ENCODE measurements at regions not wholly inside any gene's neighbourhood (a gene's known extent, or its start where the extent isn't known, plus 50 kb on each side); places are given as distances from the start of the nearest gene placed in this dataset.

GRCh38 chr3:73321286-73321999 lies 260.0 kb downstream of the EBLN2 start:
- Histone ChIP-seq H3K4me1 (ENCODE audit: low read length) (no peaks in the 10 kb centered on the region), H3K4me2 (ENCODE audit: low read length) (no peak overlapping the region), H2AFZ (ENCODE audit: low read depth, low read length) (no peak overlapping the region), H3K36me3 (replicated peaks; ENCODE audit: low read depth, low read length) (peaks cover 7% of the 10 kb centered on the region), H3K9ac (ENCODE audit: low read length) (no peak overlapping the region), H3K27ac (ENCODE audit: low read length) (no peak overlapping the region), H3K79me2 (ENCODE audit: low read length) (no peaks in the 10 kb centered on the region), H4K20me1 (ENCODE audit: insufficient read depth, low read length) (no peaks in the 10 kb centered on the region), H3K27me3 (ENCODE audit: low read depth, low read length) (no peaks in the 10 kb centered on the region), H3K4me3 (ENCODE audit: low read length) (no peak overlapping the region), H3K9me3 (ENCODE audit: insufficient read depth, low read length) (peaks cover 9% of the 10 kb centered on the region; the same call in 1 of the 2 replicates)
- TF ChIP-seq EZH2phosphoT487 (IDR thresholded peaks at IDR 0.05; ENCODE audit: low read depth) (no peak), CTCF (IDR thresholded peaks at IDR 0.05; ENCODE audit: low read depth, low read length) (no peak)

GRCh38 chr3:73324203-73325155 lies 263.0 kb downstream of the EBLN2 start:
- Histone ChIP-seq H3K4me1 (ENCODE audit: low read length) (no peaks in the 10 kb centered on the region), H3K9ac (ENCODE audit: low read length) (no peak overlapping the region), H2AFZ (ENCODE audit: low read depth, low read length) (no peak overlapping the region), H3K4me3 (ENCODE audit: low read length) (no peak overlapping the region), H3K36me3 (replicated peaks; ENCODE audit: low read depth, low read length) (peaks cover 7% of the 10 kb centered on the region), H3K79me2 (ENCODE audit: low read length) (no peaks in the 10 kb centered on the region), H3K9me3 (ENCODE audit: insufficient read depth, low read length) (peaks cover 9% of the 10 kb centered on the region; the same call in 1 of the 2 replicates), H3K27ac (ENCODE audit: low read length) (no peak overlapping the region), H3K4me2 (ENCODE audit: low read length) (no peak overlapping the region), H4K20me1 (ENCODE audit: insufficient read depth, low read length) (no peaks in the 10 kb centered on the region), H3K27me3 (ENCODE audit: low read depth, low read length) (no peaks in the 10 kb centered on the region)
- TF ChIP-seq CTCF (IDR thresholded peaks at IDR 0.05; ENCODE audit: low read depth, low read length) (no peak), EZH2phosphoT487 (IDR thresholded peaks at IDR 0.05; ENCODE audit: low read depth) (no peak)

- no peak overlapping the region for H3K4me2 ChIP-seq (ENCODE audit: low read length)
- H3K9me3 ChIP-seq (ENCODE audit: insufficient read depth, low read length): peaks cover 9% of the 10 kb centered on the region; the same call in 1 of the 2 replicates
- H3K4me1 ChIP-seq (ENCODE audit: low read length): no peaks in the 10 kb centered on the region
- no peak overlapping the region for H2AFZ ChIP-seq (ENCODE audit: low read depth, low read length)
- H3K4me3 ChIP-seq (ENCODE audit: low read length): no peak overlapping the region
- H3K9ac ChIP-seq (ENCODE audit: low read length): no peak overlapping the region
- H4K20me1 ChIP-seq (ENCODE audit: insufficient read depth, low read length): no peaks in the 10 kb centered on the region
- no peak for TF ChIP-seq CTCF (IDR thresholded peaks at IDR 0.05; ENCODE audit: low read depth, low read length)
- TF ChIP-seq EZH2phosphoT487 (IDR thresholded peaks at IDR 0.05; ENCODE audit: low read depth): no peak
- H3K79me2 ChIP-seq (ENCODE audit: low read length): no peaks in the 10 kb centered on the region
- H3K36me3 ChIP-seq (replicated peaks; ENCODE audit: low read depth, low read length): peaks cover 7% of the 10 kb centered on the region
- no peaks in the 10 kb centered on the region for H3K27me3 ChIP-seq (ENCODE audit: low read depth, low read length)
- H3K27ac ChIP-seq (ENCODE audit: low read length): no peak overlapping the region
These were observed 264.9 kb downstream of the EBLN2 start for GRCh38 chr3:73326396-73326795.

GRCh38 chr3:73327052-73327451 lies 265.6 kb downstream of the EBLN2 start:
- Histone ChIP-seq H3K9ac (ENCODE audit: low read length) (no peak overlapping the region), H3K27me3 (ENCODE audit: low read depth, low read length) (no peaks in the 10 kb centered on the region), H3K4me2 (ENCODE audit: low read length) (no peak overlapping the region), H4K20me1 (ENCODE audit: insufficient read depth, low read length) (no peaks in the 10 kb centered on the region), H3K4me3 (ENCODE audit: low read length) (no peak overlapping the region), H3K27ac (ENCODE audit: low read length) (no peak overlapping the region), H3K4me1 (ENCODE audit: low read length) (no peaks in the 10 kb centered on the region), H3K79me2 (ENCODE audit: low read length) (no peaks in the 10 kb centered on the region), H2AFZ (ENCODE audit: low read depth, low read length) (no peak overlapping the region), H3K36me3 (replicated peaks; ENCODE audit: low read depth, low read length) (peaks cover 7% of the 10 kb centered on the region), H3K9me3 (ENCODE audit: insufficient read depth, low read length) (peaks cover 9% of the 10 kb centered on the region; the same call in 1 of the 2 replicates)
- TF ChIP-seq CTCF (IDR thresholded peaks at IDR 0.05; ENCODE audit: low read depth, low read length): peak; percentile 27
- TF ChIP-seq EZH2phosphoT487 (IDR thresholded peaks at IDR 0.05; ENCODE audit: low read depth): no peak
